Activated CD4-positive, CD25-positive, alpha-beta regulatory T cell (primary cell): ENCODE measurements at regions not wholly inside any gene's neighbourhood (a gene's known extent, or its start where the extent isn't known, plus 50 kb on each side); places are given as distances from the start of the nearest gene placed in this dataset.

Experiments used
- DNase-seq, 4 experiments: peaks; one replicate each; lab custom pipeline; 2025; lab: John Stamatoyannopoulos, UW

DNA sequence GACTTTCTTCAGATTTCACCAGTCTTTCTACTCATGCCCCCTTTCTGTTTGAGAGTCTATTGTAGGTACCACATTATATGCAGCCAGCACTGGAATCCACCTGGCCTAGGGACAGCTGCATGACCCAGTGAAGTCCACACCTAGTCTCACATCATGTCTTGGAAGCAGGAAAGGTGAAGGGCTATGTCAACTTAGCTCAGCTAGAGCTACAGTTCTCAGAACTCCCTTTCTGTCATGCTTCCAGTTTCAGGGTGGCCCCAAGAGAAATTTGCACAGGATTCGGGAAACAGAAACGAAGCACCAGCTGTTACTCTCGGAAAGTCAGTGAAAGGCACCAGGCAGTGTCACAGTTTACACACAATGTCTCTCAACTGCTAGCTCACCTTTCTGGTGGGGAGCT, 51.6 kb upstream of the NLRP1 start:
- no peak for DNase-seq

DNA sequence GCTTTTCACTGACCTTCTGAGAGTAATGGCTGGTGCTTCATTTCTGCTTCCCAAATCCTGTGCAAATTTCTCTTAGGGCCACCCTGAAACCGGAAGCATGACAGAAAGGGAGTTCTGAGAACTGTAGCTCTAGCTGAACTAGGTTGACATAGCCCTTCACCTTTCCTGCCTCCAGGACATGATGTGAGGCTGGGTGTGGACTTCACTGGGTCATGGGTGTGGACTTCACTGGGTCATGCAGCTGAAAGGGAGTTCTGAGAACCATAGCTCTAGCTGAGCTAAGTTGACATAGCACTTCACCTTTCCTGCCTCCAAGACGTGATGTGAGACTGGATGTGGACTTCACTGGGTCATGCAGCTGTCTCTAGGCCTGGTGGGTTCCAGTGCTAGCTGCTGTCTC, 54.3 kb upstream of the NLRP1 start:
- DNase-seq: no peak

DNA sequence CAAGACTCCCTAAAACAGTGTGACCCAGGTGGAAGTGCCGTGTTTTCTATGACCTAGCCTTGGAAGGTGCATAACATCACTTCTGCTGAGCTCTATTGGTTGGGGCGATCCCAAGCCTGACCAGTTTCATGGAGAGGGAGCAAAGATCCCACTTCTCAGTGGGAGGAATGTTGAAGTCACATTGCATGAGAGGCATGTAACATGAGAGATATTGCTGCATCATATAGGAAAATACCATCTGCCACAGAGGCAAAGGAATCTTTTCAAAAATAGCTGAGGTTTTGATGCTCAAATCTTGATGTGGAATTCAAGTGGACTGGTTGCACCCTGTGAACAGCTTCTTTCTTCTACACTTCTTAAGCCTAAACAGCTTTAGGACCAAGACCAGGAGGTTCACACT, 56.4 kb upstream of the NLRP1 start:
- no peak for DNase-seq

DNA sequence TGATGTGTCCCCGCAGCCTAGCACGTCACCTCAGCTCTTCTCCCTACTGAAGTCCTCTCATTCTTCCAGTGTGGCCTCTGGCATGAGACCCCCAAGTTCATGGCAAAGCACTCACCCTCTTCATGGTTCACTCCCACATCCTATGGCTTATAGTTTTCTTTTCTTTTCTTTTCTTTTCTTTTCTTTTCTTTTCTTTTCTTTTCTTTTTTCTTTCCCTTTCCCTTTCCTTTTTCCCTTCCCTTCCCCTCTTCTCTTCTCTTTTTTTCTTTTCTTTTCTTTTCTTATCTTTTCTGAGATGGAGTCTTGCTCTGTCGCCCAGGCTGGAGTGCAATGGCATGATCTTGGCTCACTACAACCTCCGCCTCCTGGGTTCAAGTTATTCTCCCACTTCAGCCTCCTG, 58.4 kb upstream of the NLRP1 start:
- DNase-seq: no peak

DNA sequence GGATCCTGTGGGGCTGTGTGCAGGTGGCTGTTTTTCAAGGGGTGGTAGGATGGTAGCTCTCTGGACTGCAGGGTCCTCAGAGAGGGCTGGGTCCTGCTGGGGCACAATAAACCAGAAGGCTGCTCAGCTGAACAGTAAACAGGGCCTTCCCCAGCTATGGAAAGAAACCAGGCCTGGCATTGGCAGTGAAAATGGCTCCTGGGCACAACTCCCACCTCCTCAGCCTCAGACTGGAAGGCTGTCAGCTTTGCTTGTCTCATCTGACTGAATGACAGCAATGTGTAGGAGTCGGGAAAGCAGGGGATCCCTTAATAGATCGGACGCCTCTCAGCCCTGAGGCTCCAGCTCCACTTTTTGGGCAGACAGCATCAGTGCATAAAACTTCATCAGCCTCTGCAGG, 59.8 kb upstream of the NLRP1 start:
- no peak for DNase-seq

DNA sequence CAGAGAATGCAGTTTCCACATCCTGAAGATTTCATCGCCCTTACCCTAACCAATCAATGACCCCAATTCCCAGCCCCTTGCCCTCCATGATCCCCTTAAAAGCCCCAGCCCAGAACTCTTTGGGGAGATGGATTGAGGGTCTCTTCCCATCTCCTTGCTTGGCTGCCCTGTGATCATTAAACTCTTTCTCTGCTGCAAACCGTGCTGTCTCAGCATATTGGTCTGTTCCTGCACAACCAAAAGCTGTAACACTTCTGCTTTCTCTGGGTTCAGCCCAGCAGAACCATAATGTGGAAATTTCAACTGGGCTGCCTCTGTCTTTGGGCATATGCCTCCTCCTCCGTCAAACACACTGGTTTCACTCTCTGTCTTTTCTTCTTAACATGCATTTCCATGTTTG, 67.0 kb upstream of the NLRP1 start:
- DNase-seq: no peak

DNA sequence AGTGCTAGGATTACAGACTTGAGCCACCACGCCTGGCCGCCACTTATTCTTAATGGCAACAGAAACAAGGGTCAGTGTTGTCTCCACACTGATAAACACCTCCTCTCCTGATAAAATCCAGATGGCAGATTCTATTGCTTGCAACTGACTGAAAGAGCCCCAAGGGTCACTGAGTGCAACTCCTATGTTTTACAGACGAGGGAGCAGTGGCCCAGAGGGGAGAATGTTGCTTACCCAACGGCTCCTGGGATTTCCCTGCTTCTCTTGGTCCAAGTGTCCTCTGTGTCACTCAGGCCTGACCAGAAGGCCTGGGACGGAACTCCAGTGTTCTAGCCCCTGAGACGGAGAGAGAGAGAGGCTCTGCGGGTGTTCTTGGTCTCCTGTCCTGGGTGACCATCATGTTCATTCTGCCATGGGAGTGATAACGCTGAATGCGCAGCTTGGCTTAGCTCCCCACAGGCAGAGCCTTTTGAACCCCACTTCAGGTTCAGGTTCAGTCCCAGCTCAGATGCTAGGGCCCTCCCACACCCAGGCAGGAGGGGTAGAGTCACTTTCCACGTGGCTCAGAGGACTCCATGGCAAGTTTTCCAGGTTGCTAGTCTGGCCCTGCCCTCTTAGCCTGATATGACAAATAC, 77.3 kb upstream of the NLRP1 start:
- no peak for DNase-seq

DNA sequence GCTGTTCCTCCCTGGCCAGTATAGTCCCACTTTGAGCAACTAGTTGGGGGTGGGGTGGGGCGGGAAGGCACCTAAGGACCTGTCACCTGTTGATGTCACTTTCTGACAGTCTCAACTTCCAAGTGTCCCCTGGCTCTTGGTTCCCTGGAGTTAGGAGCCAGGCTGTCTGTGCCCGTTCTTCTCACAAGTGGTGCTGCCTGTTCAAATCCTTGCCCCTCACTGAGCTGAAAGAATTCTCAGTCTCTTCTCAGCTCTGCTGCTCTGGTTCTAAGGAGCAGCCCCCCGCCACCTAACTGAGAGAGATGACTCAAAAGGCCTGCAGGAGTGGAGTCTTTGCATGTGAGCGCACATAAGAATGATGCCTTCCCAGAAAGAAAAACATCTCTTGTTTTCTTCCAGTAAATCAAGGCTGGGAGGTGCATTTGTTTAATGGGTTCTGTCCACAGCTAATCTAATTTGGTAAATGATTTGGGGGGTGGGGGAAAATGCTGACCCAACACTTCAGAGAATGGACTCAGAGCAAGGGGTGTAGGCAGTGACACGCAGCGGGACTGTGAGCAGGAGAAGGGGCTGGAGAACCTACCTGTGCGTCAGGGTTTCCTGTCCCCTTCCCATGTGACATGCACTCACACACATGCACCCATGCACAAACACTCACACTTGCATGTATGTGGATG, 78.2 kb upstream of the NLRP1 start:
- DNase-seq: no peak

DNA sequence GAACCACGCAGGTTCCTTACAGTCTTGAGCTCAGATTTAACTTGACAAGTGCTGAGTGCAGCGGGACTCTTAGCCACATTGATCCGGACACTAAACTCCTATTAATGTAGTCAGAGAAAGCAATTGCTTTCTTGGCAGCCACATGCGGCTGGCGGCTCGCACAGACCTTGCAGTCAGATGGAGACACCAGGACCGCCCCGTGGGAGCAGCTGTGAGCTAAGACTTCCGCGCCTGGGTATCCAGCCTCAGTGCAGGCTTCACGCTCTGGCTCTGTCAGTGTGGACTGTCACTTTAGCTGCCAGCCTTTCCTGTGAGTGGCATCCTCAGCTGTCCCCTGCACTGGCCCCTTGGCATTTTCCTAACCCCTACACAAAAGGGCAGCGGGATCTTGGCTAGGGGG, 80.9 kb upstream of the NLRP1 start:
- no peak for DNase-seq

DNA sequence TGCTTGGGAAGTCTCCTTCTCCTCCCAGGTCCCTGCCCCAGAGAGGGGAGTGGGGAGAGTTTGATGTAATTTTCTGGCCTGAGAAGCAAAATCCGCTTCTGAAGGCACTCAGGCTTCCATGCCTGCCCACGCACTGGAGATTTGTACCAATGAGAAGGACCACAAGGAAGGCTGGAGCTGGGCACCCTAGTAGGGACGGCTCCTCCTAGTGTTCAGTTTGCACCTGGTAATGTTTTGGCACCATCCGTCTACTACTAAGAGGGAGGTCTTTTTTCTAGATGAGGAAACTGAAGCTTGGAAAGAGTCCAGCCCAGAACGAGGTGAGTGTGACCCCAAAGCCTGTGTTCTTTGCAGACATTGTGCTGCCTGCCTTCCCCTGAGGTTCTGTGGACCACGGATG, 83.6 kb upstream of the NLRP1 start:
- no peak for DNase-seq

DNA sequence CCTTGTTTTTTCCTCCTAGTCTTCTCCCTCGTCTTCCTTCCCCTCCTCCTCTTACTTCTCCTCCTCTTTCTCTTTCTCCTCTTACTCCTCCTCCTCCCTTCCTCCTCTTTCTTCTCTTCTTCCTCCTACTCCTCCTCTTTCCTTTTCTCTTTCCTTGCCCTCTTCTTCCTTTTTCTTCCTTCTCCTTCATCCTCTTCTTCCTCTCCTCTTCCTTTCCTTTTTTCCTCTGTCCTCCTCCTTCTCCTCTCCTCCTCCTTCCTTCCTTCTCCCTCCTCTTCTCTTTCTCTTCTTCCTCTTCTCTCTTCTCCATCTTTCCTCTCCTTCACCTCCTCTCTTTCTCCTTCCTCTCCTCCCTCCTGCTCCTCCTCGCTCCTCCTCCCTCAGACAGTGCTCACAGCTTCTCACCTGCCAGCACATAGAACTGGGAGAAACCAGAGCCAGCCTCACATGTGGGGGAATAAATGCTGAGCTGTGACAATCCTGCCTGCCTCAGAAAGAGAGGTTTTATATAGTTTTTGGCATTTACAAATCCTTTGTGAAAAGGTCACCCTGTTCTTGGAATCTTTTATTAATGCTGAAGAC, 84.3 kb upstream of the NLRP1 start:
- DNase-seq: no peak

DNA sequence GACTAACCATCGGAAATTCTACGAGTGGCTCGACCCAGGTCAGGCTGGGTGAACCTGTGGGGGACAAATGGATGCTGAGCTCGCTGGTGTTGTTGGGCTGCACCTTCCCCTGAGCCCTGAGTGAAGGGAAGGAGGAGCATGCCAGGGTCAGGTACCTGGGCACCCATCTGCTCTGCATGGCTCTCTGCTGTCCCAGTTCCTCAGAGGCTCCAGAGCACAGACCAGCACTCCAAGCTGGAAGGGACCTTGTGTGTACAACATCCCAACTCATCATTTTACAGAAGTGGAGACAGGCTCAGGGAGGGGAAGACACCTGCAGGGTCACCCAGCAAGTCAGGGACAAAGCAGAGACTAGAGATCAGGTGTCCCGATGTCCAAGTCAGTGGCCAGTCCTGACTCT, 84.9 kb upstream of the NLRP1 start:
- no peak for DNase-seq

DNA sequence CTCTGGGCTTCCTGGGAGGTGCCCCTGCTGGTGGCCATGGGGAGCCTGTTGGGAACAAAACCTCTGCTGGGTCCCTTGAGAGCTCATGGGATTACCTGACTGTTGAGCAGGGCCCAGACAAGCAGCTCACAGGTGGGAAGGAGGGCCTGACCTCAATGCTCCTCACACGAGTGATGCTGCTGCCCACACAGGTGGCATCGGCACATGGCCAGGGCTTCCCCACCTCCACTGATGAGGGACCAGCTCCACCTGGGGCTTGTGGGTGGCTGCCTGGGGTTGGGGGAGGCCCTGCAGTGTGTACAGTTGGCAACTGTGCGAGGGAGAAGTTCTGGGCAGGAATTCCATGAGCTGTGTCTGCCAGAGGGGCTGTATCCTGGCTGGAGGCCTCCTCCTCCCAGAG, 87.8 kb upstream of the NLRP1 start:
- no peak for DNase-seq

DNA sequence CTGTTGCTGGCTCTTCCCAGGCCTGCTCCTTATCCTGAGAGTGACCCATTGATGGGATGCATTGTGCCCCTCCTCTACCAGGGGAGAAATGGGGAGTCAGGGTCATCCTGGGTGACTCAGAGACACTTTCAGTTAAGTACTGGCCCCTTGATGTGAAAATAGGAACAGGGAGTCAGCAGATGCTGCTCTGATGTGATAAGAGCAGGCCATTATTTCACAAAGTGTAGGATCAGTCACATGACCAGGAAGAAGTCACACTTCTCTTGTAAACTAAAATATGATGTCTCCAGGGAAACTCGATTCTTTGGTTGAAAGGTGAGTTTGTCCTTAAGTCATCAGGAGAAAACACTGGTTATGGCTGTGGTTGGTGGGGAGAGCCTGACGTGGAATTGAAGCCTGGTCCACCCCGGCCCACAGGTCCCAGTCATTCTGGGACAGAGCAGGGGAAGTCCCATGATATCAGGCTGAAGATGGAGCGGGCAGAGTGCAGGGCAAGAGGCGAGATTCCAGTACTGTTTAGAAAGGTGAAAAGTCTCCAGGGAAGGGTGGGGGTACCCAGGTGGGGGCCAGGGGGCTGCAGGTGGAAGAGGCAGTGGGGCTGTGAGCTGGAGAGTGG, 88.6 kb upstream of the NLRP1 start:
- DNase-seq: no peak

DNA sequence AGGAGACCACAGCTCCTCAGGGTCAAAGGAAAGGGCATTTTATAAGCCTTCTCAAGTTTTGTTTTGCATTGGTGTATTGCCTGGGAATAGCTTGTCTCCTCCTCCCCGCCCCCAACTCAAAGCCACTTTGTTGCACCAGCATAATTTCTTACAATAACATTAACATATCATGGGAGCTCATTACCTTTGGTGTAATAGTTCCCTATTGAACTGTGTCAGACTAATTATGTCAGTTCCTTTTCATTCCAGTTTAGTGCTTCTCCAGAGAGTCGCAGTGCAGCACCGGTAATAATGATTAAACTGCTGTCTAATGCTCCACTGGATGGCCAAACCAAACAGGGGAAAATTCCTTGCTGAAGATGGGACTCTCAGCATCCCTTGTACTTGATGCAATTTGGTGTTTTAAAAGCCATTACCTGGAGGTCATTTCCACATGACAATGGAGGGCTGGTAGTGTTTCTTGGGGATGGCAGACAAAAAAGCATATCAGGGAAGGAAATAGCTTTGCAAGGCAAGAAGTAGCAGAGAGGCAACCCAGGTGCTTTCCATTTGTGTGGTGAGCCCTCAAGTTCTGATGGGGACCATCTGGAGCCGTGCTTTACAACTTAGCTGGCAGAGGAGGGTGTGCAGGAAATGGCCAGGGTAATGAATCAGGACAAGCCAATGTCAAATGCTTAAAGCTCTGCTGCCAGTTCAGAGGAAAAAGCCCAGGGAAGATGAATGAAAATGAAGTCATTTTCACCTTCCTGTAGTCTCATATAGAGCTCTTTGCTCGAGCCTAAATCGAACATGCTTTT, 91.5 kb upstream of the NLRP1 start:
- DNase-seq: no peak

DNA sequence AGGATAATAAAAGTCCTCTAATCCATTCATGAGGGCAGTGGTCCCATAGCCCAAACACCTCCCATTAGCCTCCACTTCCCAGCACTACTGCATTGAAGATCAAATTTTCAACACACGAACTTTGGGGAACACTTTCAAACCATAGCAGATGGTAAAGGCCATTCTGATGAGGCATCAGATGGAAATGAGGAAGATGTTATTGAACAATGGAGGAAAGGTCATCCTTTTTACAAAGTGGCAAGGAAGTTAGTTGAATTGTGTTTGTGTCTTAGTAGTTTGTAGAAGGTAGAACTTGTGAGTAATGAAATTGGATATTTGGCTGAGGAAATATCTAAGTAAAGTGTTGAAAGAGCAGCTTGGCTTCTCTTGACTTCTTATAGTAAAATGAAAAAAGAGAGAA, 93.3 kb upstream of the NLRP1 start:
- DNase-seq: no peak

DNA sequence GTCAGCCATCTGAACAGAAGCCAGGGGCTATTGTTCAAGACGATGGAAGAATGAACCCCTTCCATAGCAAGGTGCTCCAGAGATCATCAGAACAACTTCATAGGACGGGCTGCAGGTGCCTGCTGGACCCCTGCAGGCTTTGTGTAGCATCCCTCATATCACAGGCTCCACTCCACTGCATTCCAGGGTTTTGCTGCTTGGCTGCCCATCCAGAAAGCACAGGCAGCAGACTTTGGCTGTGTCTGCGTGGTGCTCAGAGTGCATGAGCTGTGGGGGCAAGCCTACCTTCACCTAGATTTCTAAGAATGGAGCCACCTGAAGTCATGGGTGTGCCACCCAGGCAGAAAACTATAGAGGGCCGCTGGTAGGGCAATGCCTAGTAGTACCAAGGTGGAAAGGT, 93.9 kb upstream of the NLRP1 start:
- no peak for DNase-seq

DNA sequence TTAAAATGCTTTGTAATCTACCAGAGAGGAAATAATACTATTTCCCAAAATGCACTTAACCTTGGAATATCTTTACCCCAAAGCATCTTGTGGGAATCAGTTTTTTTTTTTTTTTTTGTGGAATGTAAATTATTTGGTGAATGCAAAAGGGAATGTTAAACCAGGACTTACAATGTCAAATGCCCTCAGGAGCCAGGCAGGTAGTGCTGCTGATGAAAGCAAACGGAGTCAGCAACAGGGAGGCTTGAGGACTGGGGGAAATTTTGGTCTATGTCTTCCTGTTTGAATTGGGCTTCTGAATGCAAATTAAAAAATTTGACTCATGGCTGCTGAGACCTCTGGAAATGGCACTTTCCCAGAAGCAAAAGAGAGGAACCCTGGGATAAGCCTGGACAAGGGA, 96.5 kb upstream of the NLRP1 start:
- DNase-seq: no peak

DNA sequence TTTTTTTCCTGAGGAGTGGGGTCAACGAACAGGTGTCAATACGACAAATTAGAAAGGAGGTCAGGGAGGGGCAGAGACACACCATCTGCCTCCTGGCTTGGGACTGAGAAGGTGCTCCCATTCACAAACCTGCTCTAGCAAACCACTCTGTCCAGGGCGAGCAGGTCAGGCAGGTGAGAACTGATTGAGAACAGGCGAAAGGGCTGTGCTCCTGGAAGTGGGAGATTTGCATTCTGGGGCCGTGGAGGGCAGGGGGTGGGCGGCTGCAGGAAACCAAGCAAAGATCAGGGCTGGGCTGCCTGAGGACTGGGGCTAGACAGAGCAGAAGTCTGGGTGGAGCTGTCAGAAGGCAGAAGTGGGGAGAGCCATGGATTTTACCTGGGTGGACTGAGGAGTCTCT, 98.9 kb upstream of the NLRP1 start:
- no peak for DNase-seq

DNA sequence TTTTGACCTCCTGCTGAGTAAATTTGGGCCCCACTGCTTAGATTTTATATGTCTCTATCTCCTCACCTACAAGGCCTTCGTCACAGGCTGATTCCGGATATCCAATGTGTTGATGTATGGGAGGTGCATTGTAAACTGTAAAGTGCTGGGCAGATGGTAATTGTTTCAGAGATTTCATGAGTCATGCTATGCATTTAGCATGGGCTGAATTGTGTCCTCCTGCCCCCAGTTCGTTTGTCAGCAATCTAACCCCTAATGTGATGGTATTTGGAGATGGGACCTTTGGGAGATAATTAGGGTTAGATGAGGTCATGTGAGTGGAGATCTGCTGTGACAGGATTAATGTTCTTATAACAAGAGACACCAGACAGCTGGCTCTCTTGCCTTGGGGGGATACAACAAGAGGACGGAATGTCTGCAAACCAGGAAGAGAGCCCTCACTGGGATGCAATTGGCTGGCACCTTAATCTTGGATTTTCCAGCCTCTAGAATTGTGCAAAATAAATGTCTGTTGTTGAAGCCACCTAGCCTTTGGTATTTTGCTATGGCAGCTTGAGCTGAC, 101.8 kb upstream of the NLRP1 start:
- no peak for DNase-seq

DNA sequence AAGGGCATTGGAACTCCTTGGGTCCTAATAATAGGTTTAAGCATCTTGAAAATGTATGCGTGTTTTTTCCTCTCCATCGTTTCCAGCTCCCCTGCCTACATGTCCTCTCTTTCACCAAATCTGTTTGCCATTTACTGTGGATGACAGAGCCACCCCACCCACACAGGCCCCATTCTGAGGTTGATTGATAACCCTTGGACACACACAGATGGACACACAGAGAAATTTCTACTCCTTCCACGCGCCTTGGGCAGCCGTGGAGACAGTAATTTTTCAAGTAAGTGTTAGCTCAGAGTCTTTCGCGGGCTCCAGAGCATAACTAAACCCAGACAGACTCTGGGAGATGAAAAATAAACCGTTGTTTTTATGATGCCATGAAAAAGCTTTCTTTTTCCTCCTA, 103.3 kb upstream of the NLRP1 start:
- no peak for DNase-seq

DNA sequence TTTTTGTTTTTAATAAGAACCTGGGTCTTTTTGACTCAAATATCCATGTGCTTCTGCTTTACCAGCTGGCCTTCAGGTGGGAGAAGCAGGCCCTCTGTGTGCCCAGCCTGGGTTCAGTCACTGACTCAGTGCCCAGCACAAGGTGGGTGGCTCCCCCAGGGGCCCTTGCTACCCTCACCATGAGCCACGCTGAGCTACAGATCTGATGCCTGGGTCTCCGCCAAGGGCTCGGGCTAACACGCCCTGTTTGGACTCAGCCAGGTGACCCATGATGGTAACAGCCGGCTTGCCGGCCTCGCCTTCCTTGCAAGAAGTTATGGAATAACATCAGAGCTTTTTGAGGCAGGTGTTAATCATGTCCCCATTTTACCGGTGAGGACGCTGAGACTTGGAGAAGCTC, 109.5 kb upstream of the NLRP1 start:
- no peak for DNase-seq
